ENCODE measurements at regions not wholly inside any gene's neighbourhood (a gene's known extent, or its start where the extent isn't known, plus 50 kb on each side); places are given as distances from the start of the nearest gene placed in this dataset.
"Not testable (repeated sequence)": the region's sequence is repeated elsewhere in the genome, so short reads cannot be mapped to it uniquely, and the experiment has no call there.

DNA sequence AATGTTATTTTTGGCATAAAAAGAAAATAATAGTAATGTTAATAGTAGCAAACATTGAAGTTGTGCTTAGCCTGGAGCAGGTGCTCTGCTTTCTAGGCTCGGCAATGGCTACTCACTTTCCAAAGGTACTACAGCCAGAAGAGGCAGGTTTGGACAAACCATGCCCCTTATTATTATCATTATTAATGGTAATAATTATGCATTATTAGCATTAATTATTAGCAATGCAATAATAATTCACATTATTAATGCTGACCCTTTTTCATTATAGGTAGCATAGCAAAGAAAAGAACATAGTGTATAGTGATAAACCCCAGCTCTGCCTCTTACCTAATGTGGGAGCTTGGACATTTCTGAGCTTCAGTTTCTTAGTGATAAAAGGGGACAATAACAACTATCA, 171.4 kb downstream of the EDEM1 start:
- no peak for DNase-seq

DNA sequence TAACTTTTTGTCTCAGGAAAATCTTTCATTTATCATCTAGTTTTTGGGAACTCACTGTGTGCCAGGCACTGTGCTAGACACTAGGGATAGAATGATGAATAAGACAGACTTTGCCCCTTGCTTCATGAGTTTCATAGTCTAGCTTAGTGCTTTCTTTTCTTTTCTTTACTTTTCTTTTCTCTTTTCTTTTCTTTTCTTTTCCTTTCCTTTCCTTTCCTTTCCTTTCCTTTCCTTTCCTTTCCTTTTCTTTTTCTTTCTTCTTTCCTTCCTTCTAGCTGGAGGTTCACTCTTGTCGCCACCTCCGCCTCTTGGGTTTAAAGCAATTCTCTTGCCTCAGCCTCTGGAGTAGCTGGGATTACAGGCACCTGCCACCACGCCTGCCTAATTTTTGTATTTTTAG, 172.9 kb downstream of the EDEM1 start:
- no peak for DNase-seq

DNA sequence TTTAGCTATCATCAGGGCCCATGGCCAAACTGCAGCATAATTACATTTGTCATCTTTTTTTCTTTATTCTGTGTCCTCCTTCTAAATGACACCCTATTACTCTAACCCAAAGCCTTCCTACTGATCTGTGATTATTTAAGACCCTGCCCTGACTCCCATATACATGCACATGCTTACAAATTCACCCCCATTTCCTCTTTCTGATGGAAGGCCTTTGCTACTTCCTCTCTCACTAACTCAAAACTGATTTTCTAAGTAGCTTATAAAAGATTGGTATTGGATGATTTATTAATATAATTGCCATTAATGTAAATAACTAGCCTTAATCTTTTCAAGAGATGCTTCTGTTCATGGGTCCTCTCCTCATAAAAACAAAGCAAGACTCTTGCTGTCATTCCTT, 179.2 kb downstream of the EDEM1 start:
- DNase-seq: no peak

DNA sequence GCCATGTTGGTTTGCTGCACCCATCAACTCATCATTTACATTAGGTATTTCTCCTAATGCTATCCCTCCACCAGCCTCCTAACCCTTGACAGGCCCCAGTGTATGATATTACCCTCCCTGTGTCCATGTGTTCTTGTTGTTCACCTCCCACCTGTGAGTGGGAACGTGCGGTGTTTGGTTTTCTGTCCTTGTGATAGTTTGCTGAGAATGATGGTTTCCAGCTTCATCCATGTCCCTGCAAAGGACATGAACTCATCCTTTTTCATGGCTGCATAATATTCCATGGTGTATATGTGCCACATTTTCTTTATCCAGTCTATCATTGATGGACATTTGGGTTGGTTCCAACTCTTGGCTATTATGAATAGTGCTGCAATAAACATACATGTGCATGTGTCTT, 184.0 kb downstream of the EDEM1 start:
- not testable (repeated sequence) for DNase-seq

DNA sequence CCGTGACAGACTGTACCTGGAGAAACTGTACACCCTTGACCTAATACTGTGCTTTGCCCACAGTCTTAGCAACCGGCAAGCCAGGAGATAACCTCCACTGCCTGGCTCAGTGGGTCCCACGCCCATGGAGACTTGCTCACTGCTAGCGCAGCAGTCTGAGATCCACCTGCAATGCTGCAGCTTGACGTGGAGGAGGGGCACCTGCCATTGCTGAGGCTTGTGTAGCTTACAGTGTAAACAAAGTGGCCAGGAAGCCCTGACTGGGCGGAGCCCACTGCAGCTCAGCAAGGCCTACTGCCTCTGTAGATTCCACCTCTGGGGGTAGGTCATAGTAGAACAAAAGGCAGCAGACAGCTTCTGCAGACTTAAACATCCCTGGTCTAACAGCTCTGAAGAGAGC, 189.3 kb downstream of the EDEM1 start:
- DNase-seq: no peak

DNA sequence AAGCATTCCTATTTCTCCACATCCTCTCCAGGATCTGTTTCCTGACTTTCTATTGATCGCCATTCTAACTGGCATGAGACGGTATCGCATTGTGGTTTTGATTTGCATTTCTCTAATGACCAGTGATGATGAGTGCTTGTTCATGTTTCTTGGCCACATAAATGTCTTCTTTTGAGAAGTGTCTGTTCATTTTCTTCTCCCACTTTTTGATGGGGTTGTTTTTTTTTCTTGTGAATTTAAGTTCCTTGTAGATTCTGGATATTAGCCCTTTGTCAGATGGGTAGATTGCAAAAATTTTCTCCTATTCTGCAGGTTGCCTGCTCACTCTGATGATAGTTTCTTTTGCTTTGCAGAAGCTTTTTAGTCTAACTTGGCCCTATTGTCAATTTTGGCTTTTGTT, 191.8 kb downstream of the EDEM1 start:
- not testable (repeated sequence) for DNase-seq

DNA sequence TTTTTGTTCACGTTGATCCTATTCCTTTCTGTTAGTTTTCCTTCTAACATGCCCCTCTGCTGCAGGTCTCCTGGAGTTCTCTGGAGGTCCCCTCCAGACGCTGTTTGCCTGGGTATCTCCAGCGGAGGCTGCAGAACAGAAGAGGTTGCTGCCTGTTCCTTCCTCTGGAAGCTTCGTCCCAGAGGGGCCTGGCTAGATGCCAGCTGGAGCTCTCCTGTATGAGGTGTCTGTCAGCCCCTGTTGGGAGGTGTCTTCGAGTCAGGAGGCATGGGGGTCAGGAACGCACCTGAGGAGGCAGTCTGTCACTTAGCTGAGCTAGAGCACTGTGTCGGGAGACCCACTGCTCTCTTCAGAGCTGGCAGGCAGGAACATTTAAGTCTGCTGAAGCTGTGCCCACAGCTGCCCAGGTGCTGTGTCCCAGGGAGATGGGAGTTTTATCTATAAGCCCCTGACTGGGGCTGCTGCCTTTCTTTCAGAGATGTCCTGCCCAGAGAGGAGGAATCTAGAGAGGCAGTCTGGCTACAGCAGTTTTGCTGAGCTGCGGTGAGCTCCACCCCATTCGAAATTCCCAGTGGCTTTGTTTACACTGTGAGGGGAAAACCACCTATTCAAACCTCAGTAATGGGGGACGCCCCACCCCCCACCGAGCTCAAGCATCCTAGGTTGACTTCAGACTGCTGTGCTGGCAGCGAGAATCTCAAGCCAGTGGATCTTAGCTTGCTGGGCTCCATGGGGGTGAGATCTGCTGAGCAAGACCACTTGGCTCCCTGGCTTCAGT, 196.2 kb downstream of the EDEM1 start:
- not testable (repeated sequence) for DNase-seq

DNA sequence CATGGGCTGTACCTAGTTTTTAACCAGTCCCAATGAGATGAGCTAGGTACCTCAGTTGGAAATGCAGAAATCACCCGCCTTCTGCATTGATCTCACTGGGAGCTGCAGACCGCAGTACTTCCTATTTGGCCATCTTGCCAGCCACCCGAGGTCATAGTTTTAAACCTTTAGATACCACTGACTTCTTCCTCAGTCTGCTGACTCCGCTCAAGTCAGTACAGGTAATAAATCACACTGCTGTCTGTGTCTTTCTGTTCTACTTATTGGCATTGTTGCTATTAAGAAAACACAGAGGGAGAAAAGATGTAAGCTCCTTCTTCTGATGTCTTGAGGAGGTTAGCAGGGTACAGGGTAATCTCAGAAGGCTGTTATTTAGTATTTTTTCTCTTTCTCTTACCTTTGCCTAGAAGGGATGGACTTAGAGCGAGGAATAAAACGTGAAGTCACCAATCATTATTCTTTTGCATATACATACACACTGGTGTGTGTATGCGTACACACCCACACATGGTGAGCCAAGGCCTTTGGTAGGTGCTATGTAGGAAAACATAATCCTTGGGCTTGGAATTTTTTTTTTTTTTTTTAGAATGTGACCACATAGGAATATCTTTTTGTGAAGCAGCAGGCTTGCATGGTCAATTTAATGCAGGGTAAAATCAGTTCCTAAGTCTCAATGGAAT, 197.2 kb downstream of the EDEM1 start:
- no peak for DNase-seq

DNA sequence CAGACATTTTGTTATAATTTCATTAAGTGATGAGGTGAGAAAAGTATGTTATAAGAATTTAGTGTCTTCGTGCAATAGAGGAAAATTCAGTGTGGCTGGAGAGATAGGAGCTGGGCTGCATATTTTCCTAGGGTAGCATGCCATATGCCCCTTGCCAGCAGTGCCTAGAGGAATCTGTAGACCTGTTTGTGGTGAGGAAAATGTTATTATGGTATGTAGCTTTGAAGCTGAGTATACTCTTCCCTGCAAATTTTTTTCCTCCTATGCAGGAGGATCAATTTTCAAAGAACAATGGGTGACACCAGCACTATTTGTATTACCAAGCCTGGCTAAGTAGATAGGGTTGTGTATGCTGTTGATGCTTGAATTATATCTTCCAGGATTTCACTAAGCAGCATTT, 200.6 kb downstream of the EDEM1 start:
- DNase-seq: no peak

DNA sequence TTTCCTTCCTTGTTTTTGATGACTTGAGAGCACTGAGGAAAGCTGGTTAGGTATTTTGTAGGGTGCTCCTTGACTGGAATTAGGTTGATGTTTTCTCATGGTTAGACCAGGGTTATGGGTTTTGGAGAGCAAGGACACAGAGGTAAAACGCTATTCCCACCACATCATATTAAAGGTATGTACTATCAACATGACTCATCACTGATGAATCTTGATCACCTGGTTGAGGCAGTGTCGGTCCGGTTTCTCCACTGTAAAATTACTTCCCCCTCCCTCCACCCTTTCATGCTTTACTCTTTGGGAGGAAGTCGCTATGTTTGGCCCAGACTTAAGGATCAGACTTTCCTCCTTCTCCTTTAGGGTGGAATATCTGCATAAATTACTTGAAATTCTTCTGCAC, 201.6 kb downstream of the EDEM1 start:
- DNase-seq: no peak

DNA sequence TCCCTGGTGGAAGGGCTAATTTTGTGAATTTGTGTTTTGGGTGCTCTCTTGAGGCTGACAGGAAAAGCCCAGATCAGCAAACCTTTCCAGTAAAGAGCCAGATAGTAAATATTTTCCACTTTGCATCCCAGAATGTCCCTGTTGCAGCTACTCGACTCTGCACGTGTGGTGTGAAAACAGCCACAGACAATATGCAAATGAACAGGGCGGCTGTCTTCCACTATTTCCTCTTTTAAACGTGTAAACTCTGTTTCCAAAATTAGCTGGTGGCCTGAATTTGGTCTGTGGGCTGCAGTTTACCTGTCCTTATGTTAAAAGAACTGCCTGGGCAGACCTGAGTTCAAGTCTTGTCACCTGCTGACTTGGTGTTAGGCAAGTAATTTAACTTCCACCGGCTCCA, 202.7 kb downstream of the EDEM1 start:
- DNase-seq: no peak

DNA sequence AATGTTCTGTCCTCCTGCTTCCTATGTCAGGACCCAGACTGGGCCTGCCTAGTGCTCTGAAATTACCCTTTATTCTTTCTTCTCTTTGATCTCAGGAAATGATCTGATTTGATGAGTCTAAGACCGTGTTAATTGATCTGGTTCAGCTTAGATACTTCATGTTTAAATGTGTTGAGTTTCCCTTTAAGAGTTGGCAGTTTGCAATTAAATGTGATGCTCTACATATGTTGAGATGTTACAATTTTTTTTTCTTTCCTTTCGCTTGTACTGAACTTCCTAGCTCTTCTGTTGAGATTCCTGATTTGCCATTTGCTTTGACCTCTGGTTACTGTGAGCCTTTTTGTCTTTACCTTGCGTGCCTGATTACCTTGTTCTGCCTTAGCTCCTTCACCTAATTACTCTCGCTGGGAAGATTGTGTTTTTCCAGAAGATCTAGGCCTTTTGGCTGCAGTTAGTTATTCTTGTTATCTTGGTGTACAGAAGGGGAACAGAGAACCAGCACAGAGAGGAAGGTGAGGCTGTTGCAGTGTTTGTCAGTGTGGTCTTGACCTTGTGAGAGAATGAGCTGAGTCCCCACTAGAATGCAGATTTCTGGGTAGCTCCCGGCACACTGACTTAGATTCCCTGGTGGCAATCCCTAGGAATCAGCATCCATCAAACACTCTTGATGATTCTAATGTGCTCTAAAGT, 203.6 kb downstream of the EDEM1 start:
- no peak for DNase-seq

DNA sequence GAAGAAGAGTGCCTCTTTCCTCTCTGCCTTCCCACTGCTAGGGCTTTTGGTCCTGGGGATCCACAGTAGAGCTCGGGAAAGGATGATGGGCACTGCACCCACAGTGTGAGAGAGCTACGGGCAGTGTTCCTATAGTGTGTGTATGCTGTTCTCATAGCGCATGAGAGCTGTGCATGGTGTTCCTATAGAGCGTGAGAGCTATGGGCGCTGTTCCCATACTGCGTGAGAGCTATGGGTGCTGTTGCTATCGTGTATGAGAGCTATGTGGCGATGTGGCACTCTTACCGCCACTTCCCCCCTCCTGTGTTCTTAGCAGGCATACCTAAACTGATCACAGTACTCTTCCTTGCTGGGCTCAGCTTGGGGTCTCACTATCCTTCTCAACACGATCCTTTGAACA, 213.5 kb downstream of the EDEM1 start:
- DNase-seq: no peak

DNA sequence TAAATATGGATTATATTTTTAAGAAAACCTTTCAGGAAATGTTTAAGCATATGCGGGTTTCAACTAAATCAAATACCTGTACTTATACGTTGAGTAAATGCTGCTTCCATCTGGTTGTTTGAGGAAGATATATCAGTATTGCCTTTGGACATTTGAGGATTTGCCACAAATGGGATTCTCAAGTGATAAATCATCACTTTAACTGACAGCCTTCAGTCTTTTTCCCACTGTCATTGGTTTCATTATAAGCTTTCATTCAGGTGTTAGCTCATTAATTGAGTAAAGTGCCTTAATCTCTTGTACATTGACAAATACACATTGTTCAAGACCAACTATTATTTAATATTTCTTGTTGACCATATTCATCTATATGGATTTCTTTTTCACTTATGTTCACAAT, 217.2 kb downstream of the EDEM1 start:
- DNase-seq: no peak

DNA sequence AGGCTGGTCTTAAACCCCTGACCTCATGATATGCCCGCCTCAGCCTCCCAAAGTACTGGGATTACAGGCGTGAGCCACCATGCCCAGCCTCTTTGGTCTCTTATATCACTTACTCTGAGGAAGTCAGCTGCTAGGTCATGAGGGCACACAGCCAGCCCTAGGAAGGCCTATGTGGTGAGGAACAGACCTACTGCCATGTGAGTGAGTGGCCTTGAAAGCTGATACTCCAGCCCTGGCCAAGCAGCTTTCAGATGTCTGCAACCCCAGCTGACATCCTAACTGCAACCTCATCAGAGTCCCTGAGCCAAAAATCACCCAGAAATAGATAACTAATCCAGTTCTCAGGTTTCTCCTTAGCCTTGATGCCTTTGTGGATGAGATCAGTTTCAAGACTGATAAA, 224.3 kb downstream of the EDEM1 start:
- no peak for DNase-seq

DNA sequence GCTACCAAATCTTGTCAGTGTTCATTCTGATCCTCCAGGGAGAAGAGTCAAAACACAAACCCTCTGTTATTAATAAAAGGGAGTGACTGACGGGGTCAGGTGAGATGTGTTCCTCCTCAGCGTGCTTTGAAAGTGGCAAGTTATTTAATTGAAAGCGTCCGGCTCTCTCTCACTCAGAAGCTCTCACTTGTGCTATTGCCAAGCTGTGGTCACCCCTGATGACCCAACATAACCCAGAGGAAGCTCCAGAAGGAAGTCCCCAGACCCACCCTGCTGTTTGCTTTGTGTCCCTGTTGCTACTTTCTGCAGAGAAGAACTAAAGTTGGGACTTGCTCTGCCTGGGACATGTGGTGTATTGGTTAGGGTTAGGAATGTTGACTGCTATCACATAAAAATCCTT, 235.6 kb downstream of the EDEM1 start:
- no peak for DNase-seq

DNA sequence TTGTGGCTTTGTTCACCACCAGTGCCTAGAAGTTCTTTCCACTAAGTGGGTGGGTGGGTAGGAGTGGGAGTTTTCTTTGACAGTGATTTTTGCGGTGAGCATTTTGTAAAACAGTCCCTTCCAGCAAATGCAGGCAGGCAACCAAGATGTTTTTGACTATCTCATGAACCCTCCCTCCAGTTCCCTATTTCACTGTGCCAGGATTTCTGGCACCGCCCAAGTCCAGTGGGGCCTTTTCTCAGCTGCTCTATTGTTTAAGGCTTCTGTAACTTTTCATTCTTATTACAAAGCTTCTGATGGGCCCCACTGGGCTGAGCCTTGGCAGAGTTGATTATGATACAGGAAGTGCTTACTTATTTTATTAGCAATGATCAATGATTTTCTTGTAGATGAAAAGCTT, 236.0 kb downstream of the EDEM1 start:
- no peak for DNase-seq

DNA sequence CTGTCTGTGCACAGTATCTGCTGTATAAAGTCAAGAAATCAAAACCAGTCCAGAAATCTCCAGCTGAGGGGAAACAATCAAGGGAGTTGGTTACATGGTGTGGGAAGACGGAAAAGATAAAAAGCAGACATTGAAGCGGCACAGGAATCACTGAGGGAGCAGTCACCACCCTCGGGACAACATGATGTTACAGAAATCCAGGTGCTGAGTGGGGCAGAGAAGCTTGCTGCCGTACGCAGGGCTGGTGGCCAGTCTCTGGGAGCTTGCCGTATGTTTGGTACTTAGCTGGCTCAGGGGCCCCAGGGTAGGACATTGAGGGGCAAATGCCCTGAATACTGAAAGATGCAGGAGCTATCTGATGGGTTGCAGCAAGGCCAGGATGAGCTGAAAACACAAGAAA, 237.9 kb downstream of the EDEM1 start:
- DNase-seq: no peak

DNA sequence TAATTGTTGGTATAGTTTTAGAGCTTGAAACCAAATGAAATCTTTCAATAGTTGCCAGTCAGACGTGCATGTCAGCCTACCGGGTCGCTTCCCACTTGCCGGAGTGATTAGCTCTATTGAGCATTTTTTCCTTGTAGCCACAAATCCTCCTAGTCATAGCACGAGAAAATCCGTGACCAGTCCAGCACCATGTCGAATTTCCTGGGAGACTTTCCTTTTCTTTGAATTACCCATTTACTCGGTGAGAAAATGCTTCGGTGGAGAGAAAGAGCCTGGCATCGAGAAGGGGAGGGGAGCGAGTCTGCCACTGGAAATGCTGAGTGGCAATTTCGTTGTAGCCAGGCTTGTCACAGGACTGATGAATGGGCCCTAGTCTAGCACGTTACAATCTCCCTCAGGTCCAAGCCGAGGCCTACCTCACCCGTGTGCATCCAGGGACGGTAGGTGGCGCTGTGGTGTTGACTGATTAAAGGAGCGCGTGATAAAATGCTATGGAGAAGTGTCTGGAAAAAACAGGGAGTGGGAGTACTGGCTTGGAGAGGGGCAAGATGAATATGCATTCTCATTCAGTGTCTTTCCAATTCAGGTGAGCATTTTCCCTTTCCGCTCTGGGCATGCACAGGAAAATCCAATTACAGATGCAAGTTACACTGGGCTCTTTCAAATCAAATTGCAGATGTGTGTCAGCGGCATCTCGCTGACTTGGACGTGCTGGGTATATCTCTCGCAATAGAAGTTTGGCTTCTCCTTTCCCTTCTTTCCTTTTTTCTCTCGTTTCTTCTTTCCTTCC, 238.8 kb downstream of the EDEM1 start:
- peak; percentile 33 for DNase-seq

DNA sequence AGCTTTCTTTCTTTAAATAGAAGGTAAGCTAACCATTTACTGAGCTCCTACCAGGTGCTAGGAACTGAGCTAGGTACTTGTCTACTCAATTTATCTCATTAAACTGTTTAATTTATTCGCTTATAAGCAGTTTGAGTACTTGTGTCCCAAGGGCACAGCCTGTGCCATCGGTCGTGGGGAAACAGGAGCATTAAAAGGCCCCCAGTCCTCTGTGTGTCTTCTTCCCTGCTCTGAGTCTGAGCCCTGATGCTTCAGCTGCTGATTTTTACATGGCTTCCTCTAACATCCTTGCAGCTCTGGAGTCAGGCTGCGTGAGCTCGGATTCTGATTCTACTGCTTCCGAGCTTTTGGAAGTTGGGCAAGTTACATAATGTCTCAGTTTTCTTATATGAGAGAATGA, 239.5 kb downstream of the EDEM1 start:
- DNase-seq: no peak

DNA sequence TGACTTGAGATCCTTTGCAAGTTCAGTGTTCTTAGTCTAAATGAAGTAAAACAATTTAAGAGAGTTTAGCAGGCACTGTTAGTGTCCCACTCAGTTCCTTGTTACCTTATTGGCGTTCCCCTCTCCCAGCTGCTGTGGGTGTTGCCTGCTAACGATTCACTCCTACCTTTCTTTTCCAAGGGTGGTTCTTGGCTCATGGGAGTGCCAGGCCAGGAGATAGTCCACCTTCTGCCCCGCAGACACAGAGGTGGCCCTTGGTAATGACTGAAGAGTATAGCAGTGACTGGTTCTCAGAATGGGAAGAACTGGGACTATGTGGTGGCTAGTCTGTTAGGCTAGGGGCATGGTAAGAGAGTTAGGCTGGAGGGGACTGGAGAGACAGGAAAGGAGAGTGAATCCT, 240.4 kb downstream of the EDEM1 start:
- no peak for DNase-seq

DNA sequence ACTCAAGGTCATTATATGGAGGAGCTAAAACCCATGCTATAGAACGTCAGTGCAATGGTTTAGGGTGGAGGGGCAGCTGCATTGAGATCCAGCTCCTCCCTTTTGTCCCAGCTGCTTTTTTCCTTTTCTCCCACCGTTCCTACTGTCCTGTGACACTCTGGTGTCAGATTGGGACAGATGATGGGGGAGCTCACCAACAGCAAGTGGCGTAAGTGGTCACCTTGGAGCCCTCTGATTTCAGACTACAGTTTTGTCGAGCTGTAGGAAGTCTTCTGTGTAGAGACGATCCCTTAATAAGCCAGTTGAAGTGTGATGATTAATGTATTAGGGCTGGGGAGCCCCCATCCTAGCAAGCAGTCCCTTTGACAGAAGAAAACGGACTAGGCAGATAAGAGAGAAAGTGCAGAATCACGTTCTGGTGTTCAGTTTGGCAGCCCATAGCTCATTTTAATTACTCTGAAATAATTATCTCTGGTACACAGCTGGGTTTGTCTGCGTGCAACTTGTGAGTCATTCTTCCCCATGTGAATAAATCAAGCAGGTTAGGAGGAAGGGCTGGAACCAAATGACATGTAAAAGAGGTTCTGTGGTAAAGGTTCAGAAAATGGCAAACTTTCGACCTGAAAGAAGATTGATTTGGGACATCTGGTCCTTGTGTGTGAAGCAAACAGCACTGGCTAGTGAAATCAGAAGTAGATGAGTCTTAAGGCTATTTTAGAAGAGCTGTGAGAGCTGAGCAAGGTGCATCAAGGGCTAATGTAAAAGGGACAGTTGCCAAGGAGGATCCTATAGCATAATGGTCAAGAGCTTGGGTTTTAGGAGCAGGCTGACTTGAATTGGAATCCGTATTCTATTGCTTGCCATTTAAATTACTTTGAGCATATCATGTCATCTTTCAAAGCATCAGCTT, 241.4 kb downstream of the EDEM1 start:
- DNase-seq: no peak

All from effector CD4-positive, alpha-beta T cell (primary cell).